GM21367 (cell line): ENCODE measurements at regions not wholly inside any gene's neighbourhood (a gene's known extent, or its start where the extent isn't known, plus 50 kb on each side); places are given as distances from the start of the nearest gene placed in this dataset.
"Not testable (repeated sequence)": the region's sequence is repeated elsewhere in the genome, so short reads cannot be mapped to it uniquely, and the experiment has no call there.

Experiments
- ATAC-seq: cut with Tn5 transposase; IDR thresholded peaks from one replicate; pipeline ENCODE4 v1.9.1; 2021; ENCODE audit not compliant: unreplicated experiment

DNA sequence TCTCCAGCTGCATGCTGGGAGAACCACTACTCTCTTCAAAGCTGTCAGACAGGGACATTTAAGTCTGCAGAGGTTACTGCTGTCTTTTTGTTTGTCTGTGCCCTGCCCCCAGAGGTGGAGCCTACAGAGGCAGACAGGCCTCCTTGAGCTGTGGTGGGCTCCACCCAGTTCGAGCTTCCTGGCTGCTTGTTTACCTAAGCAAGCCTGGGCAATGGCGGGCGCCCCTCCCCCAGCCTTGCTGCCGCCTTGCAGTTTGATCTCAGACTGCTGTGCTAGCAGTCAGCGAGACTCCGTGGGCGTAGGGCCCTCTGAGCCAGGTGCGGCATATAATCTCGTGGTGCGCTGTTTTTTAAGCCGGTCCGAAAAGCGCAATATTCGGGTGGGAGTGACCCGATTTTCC lies 215.0 kb downstream of the STIM2 start:
- not testable (repeated sequence) for ATAC-seq

DNA sequence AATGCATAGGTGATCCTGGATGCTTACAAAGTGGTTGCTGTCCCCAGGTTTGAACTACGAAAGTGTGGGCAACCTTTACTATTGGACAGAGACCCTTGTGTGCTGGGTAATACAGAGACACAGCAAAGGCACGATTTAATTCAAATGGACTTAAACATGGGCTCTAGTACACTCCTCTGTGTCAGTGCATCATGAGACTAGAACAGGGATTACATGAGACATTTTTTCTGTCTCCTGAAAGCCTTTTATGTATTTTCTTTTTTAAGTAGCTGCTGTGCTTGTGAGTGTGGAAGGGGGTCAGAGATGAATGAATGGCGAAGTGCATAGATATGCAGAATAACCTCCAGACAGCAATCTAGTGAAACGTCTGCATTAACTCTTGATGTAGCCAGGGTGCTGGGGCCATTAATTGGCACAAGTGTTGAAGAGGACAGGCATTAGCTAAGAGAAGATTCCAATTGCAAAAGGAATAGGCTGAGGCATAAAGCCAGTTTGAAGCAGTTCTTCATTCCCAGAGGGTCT lies 218.4 kb downstream of the STIM2 start:
- ATAC-seq = no peak

DNA sequence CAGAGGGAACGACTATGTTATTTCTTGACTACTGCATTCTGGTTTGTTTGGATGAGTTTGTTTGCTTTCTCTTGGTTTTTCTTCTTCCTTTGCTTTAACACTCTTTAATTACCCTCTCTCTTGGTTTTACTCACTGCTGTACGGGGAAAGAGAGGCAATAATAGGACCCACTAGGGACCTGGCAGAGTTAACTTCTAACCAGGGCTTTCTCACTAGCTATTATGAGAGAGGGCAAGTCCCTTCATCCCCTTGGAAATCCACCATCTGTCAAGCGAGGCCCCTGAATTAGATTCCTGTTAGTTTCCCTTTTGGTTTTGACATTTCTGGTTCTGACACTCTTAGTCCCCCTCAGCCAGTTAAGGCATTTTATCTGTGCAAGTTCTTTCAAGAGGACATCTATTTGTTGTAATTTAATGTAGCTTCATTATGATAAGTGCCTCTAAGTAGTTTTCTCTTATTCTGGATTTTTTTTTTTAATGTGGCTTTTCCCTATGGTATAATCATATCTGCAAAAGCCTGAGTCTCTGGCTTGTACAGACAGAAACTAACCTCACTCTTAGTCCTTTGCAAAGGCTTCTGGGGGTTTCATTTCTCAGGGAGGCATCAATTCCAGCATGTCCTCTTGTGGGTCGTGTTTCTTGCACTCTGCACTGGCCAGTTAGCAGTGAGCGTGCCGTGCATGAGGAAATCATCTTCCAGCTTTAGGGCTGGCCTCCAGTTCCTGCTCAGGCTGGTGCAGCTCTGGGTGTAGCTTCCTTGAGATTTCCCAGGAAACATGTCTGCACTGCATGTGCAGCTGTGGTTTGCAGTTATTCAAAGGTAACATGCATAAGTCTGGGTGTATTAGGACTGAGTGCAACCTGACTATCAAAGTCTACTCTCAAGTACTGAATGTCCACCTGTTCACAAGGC lies 221.3 kb downstream of the STIM2 start:
- no peak for ATAC-seq

DNA sequence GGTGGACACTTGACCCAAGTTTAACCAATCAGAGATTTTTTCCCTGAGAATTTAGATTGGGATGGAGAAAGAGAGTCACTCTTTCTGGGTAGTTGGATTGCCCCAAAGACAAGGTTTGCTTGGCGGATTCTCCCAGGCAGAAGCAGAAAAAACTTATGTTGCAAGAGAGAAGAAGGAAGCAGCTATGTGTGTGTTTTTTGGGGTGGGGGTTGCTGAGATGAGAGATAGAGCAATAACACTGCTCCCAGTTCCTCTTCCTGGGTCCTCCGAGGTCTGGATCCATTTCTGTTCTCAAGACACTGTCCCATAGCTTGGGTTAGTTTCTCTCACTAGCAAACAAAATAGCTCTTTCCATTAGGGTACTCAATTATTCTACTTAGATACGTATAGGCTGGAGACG lies 222.1 kb downstream of the STIM2 start:
- ATAC-seq = no peak

DNA sequence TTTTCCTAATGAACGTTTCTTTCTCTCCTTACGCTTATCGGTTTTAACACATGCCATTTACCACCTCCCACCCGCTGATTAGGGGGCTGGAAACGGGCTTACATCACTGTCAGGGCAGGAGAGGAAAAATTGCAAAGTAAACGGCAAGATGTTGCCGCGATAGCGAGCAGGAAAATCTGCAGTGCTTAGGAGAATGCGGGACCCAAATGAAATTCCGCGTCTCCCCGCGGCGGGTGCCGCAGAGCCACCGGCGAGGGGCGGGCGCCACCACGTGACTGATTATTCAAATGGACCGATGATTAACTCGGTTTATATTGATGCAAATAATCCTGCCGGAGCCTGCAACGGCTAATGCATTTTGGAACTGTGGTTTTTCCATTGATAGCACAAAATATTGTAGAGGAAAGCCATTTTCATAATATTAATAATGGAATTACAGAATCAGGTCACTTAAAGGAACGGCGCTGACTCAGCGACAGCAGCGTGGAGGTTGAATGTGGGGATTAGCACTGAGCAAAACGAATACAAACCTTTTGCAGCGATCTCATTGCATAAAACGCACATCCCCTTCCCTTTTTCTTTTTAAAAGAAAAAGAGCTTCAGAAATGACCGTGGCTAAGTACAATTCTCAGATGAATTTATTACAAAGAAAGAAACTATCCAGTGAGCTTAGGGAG lies 224.2 kb downstream of the STIM2 start:
- no peak for ATAC-seq

DNA sequence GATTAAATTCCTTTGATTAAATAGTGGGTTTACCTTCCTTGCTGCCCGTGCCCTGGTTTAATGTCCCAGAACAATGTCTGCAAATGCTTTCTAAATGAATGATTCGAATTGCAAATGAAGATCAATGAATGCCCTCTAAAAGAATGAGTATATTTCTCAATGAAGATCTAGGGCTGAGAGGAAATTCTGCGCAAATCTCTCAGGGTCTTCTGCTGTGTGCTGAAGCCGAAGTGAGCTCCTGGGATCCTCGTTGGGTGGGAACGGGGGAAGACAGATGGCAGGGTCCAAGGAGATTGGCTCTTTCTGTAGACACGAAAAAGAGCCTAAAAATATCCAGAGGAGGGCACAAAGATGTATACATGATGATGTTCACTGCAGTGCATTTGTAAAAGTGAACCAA lies 224.8 kb downstream of the STIM2 start:
- ATAC-seq = no peak

DNA sequence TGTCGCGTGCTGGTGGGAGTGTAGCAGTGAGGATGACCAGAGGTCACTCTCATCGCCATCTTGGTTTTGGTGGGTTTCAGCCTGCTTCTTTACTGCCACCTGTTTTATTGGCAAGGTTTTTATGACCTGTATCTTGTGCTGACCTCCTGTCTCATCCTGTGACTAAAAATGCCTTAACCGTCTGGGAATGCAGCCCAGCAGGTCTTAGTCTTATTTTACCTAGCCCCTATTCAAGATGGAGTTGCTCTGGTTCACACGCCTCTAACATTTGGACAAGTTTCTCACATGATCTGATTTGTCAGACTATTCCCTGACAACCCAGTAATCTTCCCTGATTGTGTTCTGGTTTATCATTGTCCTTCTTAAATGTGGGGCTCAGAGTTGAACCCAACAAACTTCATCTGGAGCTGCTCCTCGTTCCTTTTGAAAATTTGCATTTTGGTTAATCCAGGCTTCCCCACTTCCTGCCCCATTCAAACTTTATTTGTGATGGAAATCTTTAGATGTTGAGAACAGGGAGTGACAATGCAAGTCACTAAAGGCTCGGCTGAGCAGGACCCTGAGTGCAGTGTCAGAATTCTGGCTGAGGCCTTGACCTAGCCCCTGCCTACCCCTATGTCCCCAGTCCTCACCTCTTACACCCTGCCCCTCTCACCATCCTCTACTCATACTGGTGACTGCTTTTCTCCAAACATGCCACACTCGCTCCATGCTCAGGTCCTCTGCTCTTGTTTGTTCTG lies 226.8 kb downstream of the STIM2 start:
- ATAC-seq = no peak

DNA sequence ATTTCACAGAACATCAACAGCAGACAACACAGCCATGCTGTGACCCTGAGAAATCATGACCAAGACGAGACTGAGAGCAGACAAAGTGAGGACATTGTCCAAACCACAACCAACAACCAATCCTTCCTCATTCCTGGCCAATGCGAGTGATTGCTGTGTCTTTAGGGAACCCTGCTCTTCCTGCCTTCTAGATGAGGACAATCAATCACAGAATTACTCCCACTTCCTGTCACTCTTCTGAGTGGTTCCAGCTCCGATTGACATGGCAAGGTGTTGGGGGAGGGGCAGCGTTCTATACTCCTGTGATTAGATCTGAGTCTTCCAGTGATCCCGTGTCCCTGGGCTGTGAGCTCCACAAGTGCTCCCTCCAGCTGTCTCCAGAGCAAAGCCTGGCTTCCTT lies 227.8 kb downstream of the STIM2 start:
- no peak for ATAC-seq

DNA sequence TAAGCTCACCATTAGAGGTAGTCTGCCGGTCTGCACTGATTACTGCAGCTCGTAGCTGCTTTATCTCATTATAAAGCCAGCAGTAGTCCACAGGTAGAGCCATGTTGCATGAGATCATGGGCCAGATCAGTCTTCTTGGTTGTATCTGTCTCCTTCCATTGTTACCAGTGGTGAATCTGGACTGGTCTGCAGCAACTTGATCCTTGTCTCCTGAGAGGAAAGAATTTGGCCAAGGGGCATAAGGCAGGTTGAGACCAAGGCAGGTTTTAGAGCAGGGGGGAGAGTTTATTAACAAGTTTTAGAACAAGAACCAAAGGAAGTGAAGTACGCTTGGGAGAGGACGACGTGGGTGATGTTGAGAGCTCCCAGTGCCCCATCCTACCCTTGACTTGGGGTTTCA lies 228.5 kb downstream of the STIM2 start:
- ATAC-seq = no peak

DNA sequence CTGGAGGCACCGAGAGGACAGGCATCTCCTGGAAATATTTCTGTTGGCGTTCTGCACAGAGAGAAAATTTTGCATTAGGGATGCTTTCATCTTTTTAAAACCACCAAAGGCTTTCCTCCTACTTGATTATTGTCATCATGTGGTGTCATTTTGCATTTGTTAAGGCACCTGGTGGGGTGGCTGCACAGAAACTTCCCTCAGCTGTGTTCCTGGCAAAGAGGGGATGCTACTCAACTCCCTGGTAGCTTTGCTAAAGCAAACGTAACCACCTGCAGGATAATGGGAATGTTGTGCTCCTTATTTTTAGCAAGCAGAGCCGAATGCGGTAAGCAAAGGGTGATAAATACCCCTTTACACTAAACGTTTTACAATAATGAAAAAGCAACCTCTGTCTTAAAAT lies 229.8 kb downstream of the STIM2 start:
- ATAC-seq = no peak

DNA sequence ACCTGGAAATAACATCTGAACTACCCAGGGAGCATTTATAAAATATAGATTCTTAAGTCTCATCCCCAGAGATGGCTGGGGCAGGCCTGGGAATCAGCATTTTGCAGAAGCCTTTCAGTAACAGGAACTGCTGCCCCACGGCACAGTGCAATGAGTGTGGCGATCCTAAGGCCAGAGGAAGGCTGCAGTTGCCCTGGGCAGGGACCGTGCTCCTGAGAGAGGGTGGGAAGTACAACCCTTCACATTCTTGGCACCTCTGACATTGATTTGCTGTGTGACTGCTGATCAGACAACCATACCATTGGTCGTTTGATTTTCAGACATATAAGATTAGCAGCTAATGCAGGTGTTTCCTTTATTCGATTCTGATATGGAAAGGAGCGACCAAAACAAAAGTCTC lies 233.6 kb downstream of the STIM2 start:
- ATAC-seq = no peak

DNA sequence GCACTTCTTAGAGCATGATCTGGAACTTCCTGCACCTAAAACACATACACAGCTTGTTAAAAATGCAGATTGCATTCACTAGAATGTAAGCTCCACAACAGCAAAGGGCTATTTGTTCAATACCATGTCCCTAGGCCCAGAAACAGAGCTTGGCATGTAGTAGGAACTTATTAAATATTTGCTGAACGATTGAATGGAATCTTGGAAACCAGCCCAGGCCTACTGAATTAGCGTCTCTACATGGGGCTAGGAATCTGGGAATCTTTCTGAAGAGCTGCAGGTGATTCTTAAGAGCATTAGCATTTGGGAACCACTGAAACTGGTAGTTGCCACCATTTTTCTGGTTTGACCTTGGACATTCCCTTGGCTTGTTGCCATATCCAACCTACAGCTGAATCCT lies 234.1 kb downstream of the STIM2 start:
- no peak for ATAC-seq

DNA sequence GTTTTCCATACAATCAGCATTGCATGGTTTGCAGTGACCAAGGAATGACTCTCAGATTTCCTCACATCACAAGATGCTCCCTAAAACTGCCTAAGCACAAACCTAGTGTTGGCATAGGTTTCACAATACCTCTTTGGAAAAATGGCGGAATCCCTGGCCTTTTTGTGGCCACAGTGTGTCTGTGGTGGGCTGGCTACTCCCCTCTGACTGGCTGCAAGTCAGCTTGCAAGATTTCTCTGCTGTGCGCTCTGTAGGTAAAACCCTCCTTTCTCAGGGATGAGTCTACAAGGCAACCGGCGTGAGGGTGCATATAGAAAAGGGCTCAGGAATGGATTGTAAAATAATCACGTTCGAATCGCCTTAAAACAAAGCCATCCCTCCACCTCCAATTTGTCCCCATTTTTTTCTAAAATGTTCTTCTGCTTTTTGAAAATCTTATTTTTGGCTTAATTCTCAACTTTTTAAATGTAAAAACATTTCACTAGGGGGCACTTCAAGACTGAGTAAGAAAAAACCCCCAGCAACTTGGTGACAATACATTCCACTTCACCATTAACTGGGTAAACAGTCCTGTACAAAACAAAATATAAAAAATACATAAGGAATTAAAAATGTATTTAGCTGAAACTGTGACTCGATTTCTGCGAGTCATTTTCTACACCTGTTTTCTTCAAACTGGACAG lies 235.6 kb downstream of the STIM2 start:
- ATAC-seq = no peak

DNA sequence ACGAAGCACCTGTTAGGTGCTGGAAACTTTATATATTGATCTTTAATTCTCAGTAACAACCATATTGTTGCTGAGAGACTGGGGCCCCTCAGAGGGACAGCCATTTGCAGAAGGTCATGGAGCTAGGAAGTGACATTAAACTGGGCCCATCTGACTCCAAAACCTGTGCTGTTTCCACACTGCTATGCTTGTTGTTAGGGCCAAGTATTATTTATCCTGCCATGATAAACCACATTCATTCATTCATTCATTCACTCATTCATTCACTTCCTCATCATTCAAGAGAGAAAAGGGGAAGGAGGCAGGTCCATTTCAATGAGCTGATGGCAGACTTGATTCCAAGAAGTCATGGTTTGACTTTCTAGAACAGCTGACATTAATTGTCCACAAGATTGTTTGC lies 237.4 kb downstream of the STIM2 start:
- no peak for ATAC-seq

DNA sequence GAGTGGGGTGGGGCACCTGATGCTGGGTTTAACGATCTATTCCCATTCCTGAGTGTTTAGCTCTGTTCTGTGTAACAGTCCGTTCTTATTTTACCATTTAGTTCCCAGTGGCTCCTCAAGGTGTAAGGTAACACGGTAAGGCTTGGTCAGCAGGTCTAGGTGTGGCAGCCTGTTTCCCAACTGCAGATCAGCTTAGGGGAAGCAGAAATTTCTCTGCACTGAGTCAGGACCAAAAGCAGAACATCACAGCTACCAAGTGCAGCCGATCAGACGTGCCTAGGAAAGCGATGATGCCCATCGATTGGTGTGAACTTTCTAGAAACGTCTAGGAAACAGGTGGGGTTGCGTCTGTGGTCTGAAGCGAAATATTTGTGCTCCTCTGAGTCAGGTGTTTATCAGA lies 240.1 kb downstream of the STIM2 start:
- ATAC-seq = no peak

DNA sequence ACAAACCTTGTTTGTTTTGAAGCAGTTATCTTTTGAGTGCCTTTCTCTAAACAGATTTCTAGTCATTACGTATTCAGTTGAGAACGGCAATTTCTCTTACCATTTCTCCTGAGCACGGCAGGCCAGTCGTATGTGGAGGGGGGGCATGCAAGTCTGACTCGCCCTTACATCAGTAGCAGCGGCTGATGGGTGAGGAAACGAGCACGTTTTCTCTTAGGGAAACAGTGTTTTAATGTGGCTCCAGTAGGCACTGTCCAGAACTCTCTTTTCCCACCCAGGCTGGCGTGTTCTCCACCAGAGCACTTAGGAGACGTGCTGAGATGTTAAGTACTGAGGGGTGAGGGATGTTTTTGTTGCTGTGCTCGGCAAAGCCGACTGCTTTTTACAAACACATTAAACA lies 240.5 kb downstream of the STIM2 start:
- no peak for ATAC-seq

DNA sequence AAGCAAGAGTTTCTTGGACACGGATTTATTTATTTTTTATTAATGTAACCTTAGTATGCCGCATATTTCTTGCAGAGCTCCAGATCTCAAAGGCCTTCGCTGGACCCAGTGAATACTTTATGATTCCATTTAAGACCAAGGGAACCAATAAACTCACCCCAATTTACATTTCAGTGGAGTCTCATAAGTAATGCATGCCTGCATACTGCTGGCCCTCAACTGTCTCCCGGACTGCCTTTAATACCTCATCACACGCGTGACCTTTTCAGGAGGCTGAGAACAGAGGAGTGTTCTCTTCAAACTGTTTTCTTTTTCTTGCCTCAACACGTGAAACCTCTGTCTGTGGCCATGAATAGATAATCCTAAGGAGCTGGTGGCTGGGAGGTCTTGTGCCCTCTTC lies 240.9 kb downstream of the STIM2 start:
- ATAC-seq = no peak

DNA sequence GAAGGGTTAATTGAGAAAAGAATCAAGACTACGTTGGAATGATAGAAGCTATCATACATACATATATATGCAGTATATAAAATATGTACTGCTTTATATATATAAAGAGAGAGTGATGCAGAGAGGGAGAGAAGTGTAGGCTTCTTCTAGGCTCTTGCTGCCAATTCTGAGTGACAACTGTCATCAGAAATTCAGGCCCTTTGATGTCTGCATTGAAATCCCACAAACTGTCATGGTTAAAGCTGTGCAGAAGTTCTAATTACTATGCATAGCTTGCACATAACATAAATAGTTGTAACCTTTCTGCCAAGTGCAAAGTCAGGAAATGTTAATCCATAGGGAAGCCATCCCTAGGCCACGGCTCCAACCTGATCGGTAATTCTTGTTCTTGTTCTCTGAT lies 251.0 kb downstream of the STIM2 start:
- no peak for ATAC-seq

DNA sequence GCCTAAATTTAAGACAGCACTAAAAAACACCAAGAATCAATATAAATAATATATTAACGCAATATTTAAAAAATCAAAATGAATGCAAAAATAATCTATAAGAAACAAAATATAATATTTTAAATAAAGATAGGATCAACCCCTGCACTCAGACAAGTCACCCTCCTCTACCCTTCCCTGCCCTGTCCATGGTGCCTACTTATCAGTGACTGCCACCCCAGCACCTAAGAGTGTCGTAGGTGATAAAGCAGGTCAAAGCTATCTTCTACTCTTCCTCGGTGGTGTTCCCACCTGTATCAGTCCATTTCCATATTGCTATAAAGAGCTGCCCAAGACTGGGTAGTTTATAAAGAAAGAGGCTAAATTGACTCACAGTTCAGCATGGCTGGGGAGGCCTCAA lies 251.9 kb downstream of the STIM2 start:
- ATAC-seq = no peak

DNA sequence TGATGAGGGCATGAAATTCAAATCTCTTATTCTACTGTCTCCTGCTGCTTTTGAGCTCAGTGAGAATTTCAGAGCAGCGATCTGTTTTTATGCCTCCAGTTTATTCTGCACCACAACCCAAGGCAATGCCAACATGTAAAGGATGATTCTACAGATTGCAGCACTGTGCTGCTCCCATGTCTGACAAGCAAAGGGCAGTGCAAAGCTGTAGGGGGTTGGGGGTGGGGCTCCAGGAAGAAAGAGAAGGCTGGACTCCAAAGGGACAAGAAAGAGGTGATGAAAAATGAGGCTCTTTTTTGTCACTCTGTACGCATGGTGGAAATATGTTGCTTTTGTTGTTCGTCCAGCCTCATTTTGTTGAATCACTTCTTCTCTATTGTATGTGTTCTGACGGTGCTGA lies 254.6 kb downstream of the STIM2 start:
- no peak for ATAC-seq

DNA sequence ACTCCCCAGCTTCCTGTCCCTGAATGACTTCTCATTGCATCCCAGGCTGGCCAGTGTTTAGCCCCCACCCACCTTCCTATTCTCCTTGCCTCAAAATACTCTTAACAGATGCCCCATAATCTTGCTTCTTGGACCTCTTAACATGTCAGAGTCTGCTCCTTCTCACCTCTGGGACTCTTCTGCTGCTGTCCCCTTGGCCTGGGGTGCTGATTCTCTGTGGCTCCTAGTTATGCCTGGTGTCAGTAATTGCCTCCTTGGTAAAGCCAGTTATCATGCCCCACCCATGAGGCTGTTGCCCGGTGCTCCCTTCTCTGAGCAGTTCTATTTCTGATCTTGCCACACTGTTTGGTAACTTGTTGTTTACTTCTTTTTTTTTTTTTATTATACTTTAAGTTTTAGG lies 256.8 kb downstream of the STIM2 start:
- ATAC-seq = no peak
